Mesenchymal stem cell (in vitro differentiated cells and primary cell): ENCODE measurements at regions not wholly inside any gene's neighbourhood (a gene's known extent, or its start where the extent isn't known, plus 50 kb on each side); places are given as distances from the start of the nearest gene placed in this dataset.

ENCODE experiments used
- DNase-seq: peaks from one replicate; pipeline ENCODE4 v3.0.0-alpha.2; 2013
- H2AFZ ChIP-seq: one replicate; pipeline ENCODE4 v1.6.1; 2013; ENCODE audit warnings: low read depth, mild to moderate bottlenecking, control low read depth, inconsistent platforms, low read length, moderate library complexity
- H2AK5ac ChIP-seq: 2 replicates; pipeline ENCODE4 v1.6.1; 2013; ENCODE audit warnings: low read length, moderate library complexity, mild to moderate bottlenecking, inconsistent platforms; ENCODE audit not compliant: severe bottlenecking
- H2BK120ac ChIP-seq: one replicate; pipeline ENCODE4 v1.6.1; 2013; ENCODE audit warnings: low read depth, mild to moderate bottlenecking, inconsistent platforms, low read length, moderate library complexity
- H2BK12ac ChIP-seq, 2 experiments: one replicate each; pipeline ENCODE4 v1.6.1; 2013; ENCODE audit warnings: inconsistent platforms in 2 of 2, low read length in 2 of 2, mild to moderate bottlenecking in 2 of 2, moderate library complexity in 2 of 2, control low read depth in 1 of 2
- H2BK15ac ChIP-seq: one replicate; pipeline ENCODE4 v1.6.1; 2013; ENCODE audit warnings: mild to moderate bottlenecking, low read depth, inconsistent platforms; ENCODE audit not compliant: poor library complexity, severe bottlenecking
- H2BK5ac ChIP-seq: 2 replicates; pipeline ENCODE4 v1.6.1; 2013; ENCODE audit warnings: low read depth, mild to moderate bottlenecking, low read length, control low read depth, inconsistent platforms; ENCODE audit not compliant: poor library complexity, severe bottlenecking
- H3K14ac ChIP-seq, 2 experiments: one replicate each; pipeline ENCODE4 v1.6.1; 2013; ENCODE audit warnings: inconsistent platforms in 2 of 2, low read length in 2 of 2, control low read depth in 1 of 2, mild to moderate bottlenecking in 1 of 2, moderate library complexity in 1 of 2
- H3K18ac ChIP-seq, 2 experiments: one replicate each; pipeline ENCODE4 v1.6.1; 2013; ENCODE audit warnings: inconsistent platforms in 2 of 2, low read length in 2 of 2, control low read depth in 1 of 2, low read depth in 1 of 2, mild to moderate bottlenecking in 1 of 2
- H3K23ac ChIP-seq, 2 experiments: one replicate each; pipeline ENCODE4 v1.6.1; 2013; ENCODE audit warnings: inconsistent platforms in 2 of 2, low read length in 2 of 2, mild to moderate bottlenecking in 2 of 2, moderate library complexity in 2 of 2, control low read depth in 1 of 2
- H3K27ac ChIP-seq: 2 replicates; pipeline ENCODE4 v1.5.1; 2013; ENCODE audit warnings: mild to moderate bottlenecking, moderate library complexity, low read length, control low read depth, inconsistent platforms; ENCODE audit not compliant: poor library complexity, severe bottlenecking
- H3K27me3 ChIP-seq, 2 experiments: 2 replicates each; pipeline versions ENCODE4 v1.6.1 to v1.7.0; 2013; ENCODE audit warnings: low read length in 2 of 2, mild to moderate bottlenecking in 2 of 2, moderate library complexity in 2 of 2, control low read depth in 1 of 2, inconsistent platforms in 1 of 2; ENCODE audit not compliant: control insufficient read depth in 1 of 2, insufficient read depth in 1 of 2
- H3K36me3 ChIP-seq, 2 experiments: 2 replicates each; pipeline versions ENCODE4 v1.6.1 to v1.7.0; 2013; ENCODE audit warnings: low read length in 2 of 2, control low read depth in 1 of 2, inconsistent platforms in 1 of 2, low read depth in 1 of 2, mild to moderate bottlenecking in 1 of 2; ENCODE audit not compliant: insufficient read depth in 2 of 2, control insufficient read depth in 1 of 2
- H3K4ac ChIP-seq, 2 experiments: one replicate each; pipeline ENCODE4 v1.6.1; 2013; ENCODE audit warnings: inconsistent platforms in 2 of 2, low read length in 2 of 2, mild to moderate bottlenecking in 2 of 2, moderate library complexity in 2 of 2, control low read depth in 1 of 2, low read depth in 1 of 2
- H3K4me1 ChIP-seq: 2 replicates; pipeline ENCODE4 v1.6.1; 2013; ENCODE audit warnings: low read depth, low read length, control low read depth; ENCODE audit not compliant: control insufficient read depth, insufficient read depth
- H3K4me2 ChIP-seq: 2 replicates; pipeline ENCODE4 v1.6.1; 2013; ENCODE audit warnings: low read length, mild to moderate bottlenecking, inconsistent platforms; ENCODE audit not compliant: poor library complexity, severe bottlenecking
- H3K4me3 ChIP-seq, 2 experiments: 2 replicates each; pipeline versions ENCODE4 v1.5.1 to v1.7.0; 2013; ENCODE audit warnings: low read length in 2 of 2, mild to moderate bottlenecking in 2 of 2, control low read depth in 1 of 2, low read depth in 1 of 2; ENCODE audit not compliant: insufficient read depth in 1 of 2
- H3K79me1 ChIP-seq: replicated peaks from 2 replicates; pipeline ENCODE4 v1.6.1; 2013; ENCODE audit warnings: mild to moderate bottlenecking, control low read depth, low read length, inconsistent platforms; ENCODE audit not compliant: poor library complexity, severe bottlenecking
- H3K9ac ChIP-seq: 2 replicates; pipeline ENCODE4 v1.7.0; 2013; ENCODE audit warnings: mild to moderate bottlenecking, low read length, moderate library complexity
- H3K9me3 ChIP-seq: 2 replicates; pipeline ENCODE4 v1.7.0; 2013; ENCODE audit warnings: mild to moderate bottlenecking, low read length; ENCODE audit not compliant: control insufficient read depth
- H4K8ac ChIP-seq: one replicate; pipeline ENCODE4 v1.6.1; 2013; ENCODE audit warnings: inconsistent platforms, mild to moderate bottlenecking, low read length, moderate library complexity
- H4K91ac ChIP-seq: one replicate; pipeline ENCODE4 v1.6.1; 2013; ENCODE audit warnings: mild to moderate bottlenecking, low read length, inconsistent platforms
- WGBS: methylation state at CpG from one replicate; pipeline ENCODE4 v1.1.7; 2013; ENCODE audit warnings: mixed read lengths; 5-methylcytosine and 5-hydroxymethylcytosine counted together

DNA sequence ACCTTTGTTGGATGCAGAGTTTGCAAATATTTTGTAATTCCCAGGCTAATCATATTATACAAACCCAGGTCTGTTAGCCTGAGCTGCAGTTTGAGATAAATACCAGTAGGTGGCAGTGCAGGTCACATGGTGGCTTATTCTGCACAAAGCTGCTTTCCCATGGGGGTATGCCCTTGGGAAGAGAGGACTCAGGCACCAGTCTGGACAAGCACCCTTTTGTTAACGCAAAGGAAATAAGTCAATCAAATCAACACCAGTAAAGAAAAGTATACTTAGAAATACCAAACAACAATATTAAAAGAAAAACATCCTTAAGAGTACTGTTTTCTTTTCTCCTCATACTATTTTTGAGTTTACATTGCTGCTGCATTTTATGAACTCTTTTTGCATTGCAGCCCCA, 389.0 kb upstream of the ZFP42 start:
- H2BK12ac ChIP-seq: no peak overlapping the region
- no peak overlapping the region for H3K4ac ChIP-seq
- H4K91ac ChIP-seq: no peak overlapping the region
- no peak overlapping the region for H2BK120ac ChIP-seq
- no peak overlapping the region for H2BK15ac ChIP-seq
- no peak overlapping the region for H4K8ac ChIP-seq
- peaks cover 6% of the 10 kb centered on the region for H3K4me1 ChIP-seq
- H2AFZ ChIP-seq: no peak overlapping the region
- no peak overlapping the region for H3K18ac ChIP-seq
- H3K9ac ChIP-seq: peak overlapping the region; percentile 20
- no peak overlapping the region for H3K14ac ChIP-seq
- WGBS: no CpG with 5 or more reads among the region's 1 CpG
- no peaks in the 10 kb centered on the region for H3K79me1 ChIP-seq
- no peak overlapping the region for H2BK5ac ChIP-seq
- H3K23ac ChIP-seq: no peak overlapping the region
- H3K27me3 ChIP-seq: no peaks in the 10 kb centered on the region
- DNase-seq: peak; percentile 63
- H3K4me2 ChIP-seq: no peak overlapping the region
- H3K36me3 ChIP-seq: no peaks in the 10 kb centered on the region
- H3K4me3 ChIP-seq: no peak overlapping the region
- H3K9me3 ChIP-seq: no peaks in the 10 kb centered on the region
- no peak overlapping the region for H2AK5ac ChIP-seq
- no peak overlapping the region for H3K27ac ChIP-seq

DNA sequence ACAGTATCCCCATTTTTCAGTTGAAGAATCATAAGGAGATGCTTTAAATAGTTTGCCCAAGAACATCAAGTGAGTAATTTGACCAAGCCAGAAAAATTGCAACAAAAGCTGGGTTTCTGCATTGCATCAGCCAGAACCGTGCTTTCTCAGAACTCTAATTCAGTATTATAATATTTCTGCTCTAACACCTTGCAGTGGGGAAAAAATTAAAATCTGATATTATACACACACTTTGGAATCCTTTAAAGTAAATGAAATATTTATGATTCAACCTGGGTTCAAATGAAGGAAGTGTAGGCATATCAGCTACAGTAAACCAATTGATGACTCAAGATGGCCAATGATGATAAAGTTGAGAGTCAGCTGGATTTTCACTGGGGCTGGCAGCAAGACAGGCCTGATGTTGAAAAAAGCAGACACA, 387.6 kb upstream of the ZFP42 start:
- Histone ChIP-seq H2AFZ (no peak overlapping the region), H3K23ac (no peak overlapping the region), H3K36me3 (no peaks in the 10 kb centered on the region), H3K27me3 (no peaks in the 10 kb centered on the region), H3K9ac (no peak overlapping the region), H3K4ac (no peak overlapping the region), H3K14ac (no peak overlapping the region), H4K8ac (no peak overlapping the region), H3K4me2 (no peak overlapping the region), H2BK15ac (no peak overlapping the region), H3K18ac (no peak overlapping the region), H2BK120ac (no peak overlapping the region), H3K4me1 (peaks cover 3% of the 10 kb centered on the region), H2AK5ac (no peak overlapping the region), H4K91ac (no peak overlapping the region), H2BK12ac (no peak overlapping the region), H2BK5ac (no peak overlapping the region), H3K79me1 (no peaks in the 10 kb centered on the region), H3K4me3 (no peak overlapping the region), H3K27ac (no peak overlapping the region), H3K9me3 (no peaks in the 10 kb centered on the region)
- 60% methylated on average over 1 of the region's 1 CpG for WGBS
- DNase-seq: peak; percentile 54

DNA sequence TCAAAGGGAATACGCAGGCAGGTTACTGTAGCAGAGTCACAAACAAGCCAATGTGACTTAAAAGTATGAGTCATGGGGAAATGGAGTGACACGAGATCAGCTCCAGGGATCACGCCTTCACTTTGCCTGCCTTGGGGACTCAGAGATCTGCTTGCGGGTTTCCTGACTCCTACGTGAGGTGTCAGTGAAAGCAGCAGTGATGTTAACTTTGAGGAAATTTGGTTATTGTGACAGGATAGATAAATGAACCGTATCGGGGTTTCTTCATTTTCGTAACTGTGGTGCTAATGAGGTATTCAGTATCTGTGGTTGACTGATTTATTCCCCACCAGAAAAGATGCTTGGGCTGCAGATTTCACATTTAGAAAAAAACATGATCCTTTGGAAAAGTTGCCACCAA, 383.3 kb upstream of the ZFP42 start:
- Histone ChIP-seq H2BK15ac (no peak overlapping the region), H3K23ac (no peak overlapping the region), H3K4me3 (no peak overlapping the region), H2BK120ac (no peak overlapping the region), H3K9ac (peak overlapping the region; percentile 22), H3K18ac (no peak overlapping the region), H2BK5ac (no peak overlapping the region), H3K27me3 (no peaks in the 10 kb centered on the region), H4K91ac (no peak overlapping the region), H2BK12ac (peak overlapping the region in 1 of 2 experiments; percentile 11), H3K9me3 (no peaks in the 10 kb centered on the region), H3K4ac (no peak overlapping the region), H3K14ac (no peak overlapping the region), H4K8ac (no peak overlapping the region), H2AFZ (no peak overlapping the region), H2AK5ac (no peak overlapping the region), H3K4me2 (no peak overlapping the region), H3K79me1 (no peaks in the 10 kb centered on the region), H3K36me3 (no peaks in the 10 kb centered on the region), H3K27ac (no peak overlapping the region), H3K4me1 (no peaks in the 10 kb centered on the region)
- WGBS: 87% methylated on average over 7 of the region's 8 CpGs
- no peak for DNase-seq

DNA sequence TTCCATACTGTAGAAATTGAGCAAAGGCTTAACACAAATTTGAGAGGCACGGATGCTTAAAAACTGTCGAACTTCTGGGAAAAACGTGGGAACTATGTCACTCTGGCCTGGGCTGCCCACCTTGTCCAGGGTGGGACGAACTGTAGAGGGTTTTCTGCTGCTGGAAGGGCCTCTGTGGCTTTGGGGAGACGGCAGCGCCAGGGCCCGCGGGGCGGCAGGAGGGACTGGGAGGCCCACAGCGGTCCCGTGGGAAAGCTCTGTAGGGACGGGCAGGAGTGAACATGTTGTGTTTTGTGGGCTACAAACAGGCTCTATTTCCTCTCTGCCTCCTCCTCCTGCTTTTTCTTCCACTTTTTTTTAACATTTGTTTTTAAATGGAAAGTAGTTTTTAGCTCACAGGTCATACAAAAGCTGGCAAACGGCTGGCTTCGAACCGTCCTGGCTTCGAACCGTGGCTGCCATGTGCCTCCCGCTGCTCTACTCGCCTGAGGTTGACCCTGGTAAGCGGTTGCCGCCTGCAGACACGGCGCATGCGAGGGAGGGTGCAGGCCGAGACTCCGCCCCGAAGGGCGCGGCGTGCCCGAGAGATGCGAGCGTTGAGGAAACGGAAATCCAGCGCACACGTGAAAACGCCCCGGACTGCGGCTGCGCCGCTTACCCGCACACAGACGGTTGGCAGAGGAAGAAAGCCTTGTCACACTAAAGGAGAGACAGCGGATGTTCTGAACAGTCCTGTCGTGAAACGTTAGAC, 382.3 kb upstream of the ZFP42 start:
- H3K9ac ChIP-seq: no peak overlapping the region
- no peak overlapping the region for H4K91ac ChIP-seq
- no peak overlapping the region for H3K4me2 ChIP-seq
- H2BK5ac ChIP-seq: no peak overlapping the region
- no peak overlapping the region for H3K27ac ChIP-seq
- no peak overlapping the region for H3K4me3 ChIP-seq
- H2AFZ ChIP-seq: no peak overlapping the region
- no peak overlapping the region for H2BK12ac ChIP-seq
- H3K14ac ChIP-seq: no peak overlapping the region
- no peak overlapping the region for H2BK120ac ChIP-seq
- peak overlapping the region; percentile 33 for H4K8ac ChIP-seq
- no peaks in the 10 kb centered on the region for H3K4me1 ChIP-seq
- H3K27me3 ChIP-seq: no peaks in the 10 kb centered on the region
- no peaks in the 10 kb centered on the region for H3K36me3 ChIP-seq
- no peak overlapping the region for H3K23ac ChIP-seq
- H3K79me1 ChIP-seq: no peaks in the 10 kb centered on the region
- no peak overlapping the region for H3K4ac ChIP-seq
- no peak for DNase-seq
- 97% methylated on average over 46 of the region's 46 CpGs for WGBS
- no peaks in the 10 kb centered on the region for H3K9me3 ChIP-seq
- no peak overlapping the region for H3K18ac ChIP-seq
- H2BK15ac ChIP-seq: no peak overlapping the region
- H2AK5ac ChIP-seq: no peak overlapping the region
